SK-N-SH treated with all-trans-retinoic acid at 6 μM for 48 hours (cell line): ENCODE measurements at regions not wholly inside any gene's neighbourhood (a gene's known extent, or its start where the extent isn't known, plus 50 kb on each side); places are given as distances from the start of the nearest gene placed in this dataset.
A peak's percentile ranks its signal among the peaks of the same experiment; 100 is the strongest.

Experiments
- ATAC-seq: fragments of 200-7000 bp; cut with Tn5 transposase; 3 replicates; pipeline ENCODE4 v1.9.1; 2020; ENCODE audit warnings: mild to moderate bottlenecking, moderate library complexity
- ARNTL ChIP-seq: fragments of 450-650 bp; formaldehyde crosslinking; IDR thresholded peaks from 2 replicates; pipeline ENCODE4 v1.5.0; 2020; ENCODE audit warnings: low read depth, mild to moderate bottlenecking, moderate library complexity, borderline replicate concordance
- BACH2 ChIP-seq: fragments of 250-450 bp; sonication (Bioruptor Pico); IDR thresholded peaks from 2 replicates; pipeline ENCODE4 v1.9.0; 2021; ENCODE audit warnings: mild to moderate bottlenecking, borderline replicate concordance
- CSDC2 ChIP-seq: fragments of 250-450 bp; sonication (Bioruptor Pico); IDR thresholded peaks from 2 replicates; pipeline ENCODE4 v1.5.0; 2020; ENCODE audit warnings: mild to moderate bottlenecking, moderate library complexity
- ESRRG ChIP-seq: fragments of 250-450 bp; sonication (Bioruptor Pico); IDR thresholded peaks from 2 replicates; pipeline ENCODE4 v1.6.1; 2021; ENCODE audit warnings: mild to moderate bottlenecking
- GLIS3 ChIP-seq: fragments of 250-450 bp; sonication (Bioruptor Pico); IDR thresholded peaks from 2 replicates; pipeline ENCODE4 v1.5.0; 2020; ENCODE audit warnings: mild to moderate bottlenecking, moderate library complexity
- ISL1 ChIP-seq: fragments of 250-450 bp; sonication (Bioruptor Pico); IDR thresholded peaks from 2 replicates; pipeline ENCODE4 v2.1.2; 2022; ENCODE audit warnings: mild to moderate bottlenecking, moderate library complexity
- OSR1 ChIP-seq: fragments of 250-450 bp; sonication (Bioruptor Pico); IDR thresholded peaks from 2 replicates; pipeline ENCODE4 v1.8.0; 2022; ENCODE audit warnings: moderate library complexity, mild to moderate bottlenecking, inconsistent platforms
- PPARA ChIP-seq: fragments of 250-450 bp; sonication (Bioruptor Pico); IDR thresholded peaks from 2 replicates; pipeline ENCODE4 v1.5.0; 2020; ENCODE audit warnings: mild to moderate bottlenecking, borderline replicate concordance
- RARB ChIP-seq: fragments of 250-450 bp; sonication (Bioruptor Pico); IDR thresholded peaks from 2 replicates; pipeline ENCODE4 v1.8.0; 2021; ENCODE audit warnings: mild to moderate bottlenecking, moderate library complexity
- SNAI2 ChIP-seq: fragments of 250-450 bp; sonication (Bioruptor Pico); IDR thresholded peaks from 2 replicates; pipeline ENCODE4 v1.5.0; 2020; ENCODE audit warnings: mild to moderate bottlenecking, moderate library complexity
- TCF4 ChIP-seq: fragments of 250-450 bp; sonication (Bioruptor Pico); IDR thresholded peaks from 2 replicates; pipeline ENCODE4 v1.8.0; 2021; ENCODE audit warnings: mild to moderate bottlenecking, moderate library complexity, borderline replicate concordance
- TOX ChIP-seq: fragments of 250-450 bp; sonication (Bioruptor Pico); IDR thresholded peaks from 2 replicates; pipeline ENCODE4 v1.8.0; 2021; ENCODE audit warnings: mild to moderate bottlenecking, moderate library complexity, borderline replicate concordance
- ZC3H10 ChIP-seq: fragments of 250-450 bp; sonication (Bioruptor Pico); IDR thresholded peaks from 2 replicates; pipeline ENCODE4 v1.5.1; 2021; ENCODE audit warnings: mild to moderate bottlenecking, moderate library complexity
- ZFP30 ChIP-seq: fragments of 450-650 bp; formaldehyde crosslinking; IDR thresholded peaks from 2 replicates; pipeline ENCODE4 v1.5.0; 2022; ENCODE audit warnings: mild to moderate bottlenecking, moderate library complexity
- ZNF565 ChIP-seq: fragments of 450-650 bp; formaldehyde crosslinking; conservative IDR thresholded peaks from 2 replicates; pipeline ENCODE4 v1.5.0; 2020; ENCODE audit warnings: low read depth, mild to moderate bottlenecking, moderate library complexity
- ZNF70 ChIP-seq: fragments of 450-650 bp; formaldehyde crosslinking; IDR thresholded peaks from 2 replicates; pipeline ENCODE4 v1.5.0; 2020; ENCODE audit warnings: mild to moderate bottlenecking, moderate library complexity
- ZNF8 ChIP-seq: fragments of 450-650 bp; formaldehyde crosslinking; IDR thresholded peaks from 2 replicates; pipeline ENCODE4 v1.5.0; 2020; ENCODE audit warnings: mild to moderate bottlenecking, moderate library complexity
- TF ChIP-seq, protein P1 (sequence below): fragments of 250-450 bp; sonication (Bioruptor Pico); IDR thresholded peaks from 2 replicates; pipeline ENCODE4 v1.8.0; 2020; ENCODE audit warnings: mild to moderate bottlenecking, moderate library complexity, borderline replicate concordance
- TF ChIP-seq, protein P2 (sequence below): fragments of 250-450 bp; sonication (Bioruptor Pico); IDR thresholded peaks from 2 replicates; pipeline ENCODE4 v1.5.0; 2020; ENCODE audit warnings: mild to moderate bottlenecking, moderate library complexity
- TF ChIP-seq, protein P3 (sequence below): fragments of 250-450 bp; sonication (Bioruptor Pico); IDR thresholded peaks from 2 replicates; pipeline ENCODE4 v1.5.1; 2021; ENCODE audit warnings: mild to moderate bottlenecking, moderate library complexity
- TF ChIP-seq, protein P4 (sequence below): fragments of 250-450 bp; sonication (Bioruptor Pico); IDR thresholded peaks from 2 replicates; pipeline ENCODE4 v1.8.0; 2021; ENCODE audit warnings: low read depth, mild to moderate bottlenecking, moderate library complexity, borderline replicate concordance

- TF ChIP-seq CSDC2 (CRISPR knock-in tag): no peak
- TF ChIP-seq GLIS3 (CRISPR knock-in tag): no peak
- TF ChIP-seq OSR1 (CRISPR knock-in tag): no peak
- TF ChIP-seq, protein P1, sequence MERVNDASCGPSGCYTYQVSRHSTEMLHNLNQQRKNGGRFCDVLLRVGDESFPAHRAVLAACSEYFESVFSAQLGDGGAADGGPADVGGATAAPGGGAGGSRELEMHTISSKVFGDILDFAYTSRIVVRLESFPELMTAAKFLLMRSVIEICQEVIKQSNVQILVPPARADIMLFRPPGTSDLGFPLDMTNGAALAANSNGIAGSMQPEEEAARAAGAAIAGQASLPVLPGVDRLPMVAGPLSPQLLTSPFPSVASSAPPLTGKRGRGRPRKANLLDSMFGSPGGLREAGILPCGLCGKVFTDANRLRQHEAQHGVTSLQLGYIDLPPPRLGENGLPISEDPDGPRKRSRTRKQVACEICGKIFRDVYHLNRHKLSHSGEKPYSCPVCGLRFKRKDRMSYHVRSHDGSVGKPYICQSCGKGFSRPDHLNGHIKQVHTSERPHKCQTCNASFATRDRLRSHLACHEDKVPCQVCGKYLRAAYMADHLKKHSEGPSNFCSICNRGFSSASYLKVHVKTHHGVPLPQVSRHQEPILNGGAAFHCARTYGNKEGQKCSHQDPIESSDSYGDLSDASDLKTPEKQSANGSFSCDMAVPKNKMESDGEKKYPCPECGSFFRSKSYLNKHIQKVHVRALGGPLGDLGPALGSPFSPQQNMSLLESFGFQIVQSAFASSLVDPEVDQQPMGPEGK (CRISPR knock-in tag): no peak
- no peak for TF ChIP-seq TOX (CRISPR knock-in tag)
- TF ChIP-seq BACH2 (CRISPR knock-in tag): no peak
- no peak for TF ChIP-seq TCF4 (CRISPR knock-in tag)
- TF ChIP-seq ZNF565 (CRISPR knock-in tag): no peak
- no peak for TF ChIP-seq ZFP30 (CRISPR knock-in tag)
- TF ChIP-seq, protein P2, sequence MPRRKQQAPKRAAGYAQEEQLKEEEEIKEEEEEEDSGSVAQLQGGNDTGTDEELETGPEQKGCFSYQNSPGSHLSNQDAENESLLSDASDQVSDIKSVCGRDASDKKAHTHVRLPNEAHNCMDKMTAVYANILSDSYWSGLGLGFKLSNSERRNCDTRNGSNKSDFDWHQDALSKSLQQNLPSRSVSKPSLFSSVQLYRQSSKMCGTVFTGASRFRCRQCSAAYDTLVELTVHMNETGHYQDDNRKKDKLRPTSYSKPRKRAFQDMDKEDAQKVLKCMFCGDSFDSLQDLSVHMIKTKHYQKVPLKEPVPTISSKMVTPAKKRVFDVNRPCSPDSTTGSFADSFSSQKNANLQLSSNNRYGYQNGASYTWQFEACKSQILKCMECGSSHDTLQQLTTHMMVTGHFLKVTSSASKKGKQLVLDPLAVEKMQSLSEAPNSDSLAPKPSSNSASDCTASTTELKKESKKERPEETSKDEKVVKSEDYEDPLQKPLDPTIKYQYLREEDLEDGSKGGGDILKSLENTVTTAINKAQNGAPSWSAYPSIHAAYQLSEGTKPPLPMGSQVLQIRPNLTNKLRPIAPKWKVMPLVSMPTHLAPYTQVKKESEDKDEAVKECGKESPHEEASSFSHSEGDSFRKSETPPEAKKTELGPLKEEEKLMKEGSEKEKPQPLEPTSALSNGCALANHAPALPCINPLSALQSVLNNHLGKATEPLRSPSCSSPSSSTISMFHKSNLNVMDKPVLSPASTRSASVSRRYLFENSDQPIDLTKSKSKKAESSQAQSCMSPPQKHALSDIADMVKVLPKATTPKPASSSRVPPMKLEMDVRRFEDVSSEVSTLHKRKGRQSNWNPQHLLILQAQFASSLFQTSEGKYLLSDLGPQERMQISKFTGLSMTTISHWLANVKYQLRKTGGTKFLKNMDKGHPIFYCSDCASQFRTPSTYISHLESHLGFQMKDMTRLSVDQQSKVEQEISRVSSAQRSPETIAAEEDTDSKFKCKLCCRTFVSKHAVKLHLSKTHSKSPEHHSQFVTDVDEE: no peak
- TF ChIP-seq RARB (CRISPR knock-in tag): no peak
- no peak for TF ChIP-seq ESRRG (CRISPR knock-in tag)
- no peak for TF ChIP-seq ZNF8 (CRISPR knock-in tag)
- TF ChIP-seq ARNTL: no peak
- TF ChIP-seq, protein P3, sequence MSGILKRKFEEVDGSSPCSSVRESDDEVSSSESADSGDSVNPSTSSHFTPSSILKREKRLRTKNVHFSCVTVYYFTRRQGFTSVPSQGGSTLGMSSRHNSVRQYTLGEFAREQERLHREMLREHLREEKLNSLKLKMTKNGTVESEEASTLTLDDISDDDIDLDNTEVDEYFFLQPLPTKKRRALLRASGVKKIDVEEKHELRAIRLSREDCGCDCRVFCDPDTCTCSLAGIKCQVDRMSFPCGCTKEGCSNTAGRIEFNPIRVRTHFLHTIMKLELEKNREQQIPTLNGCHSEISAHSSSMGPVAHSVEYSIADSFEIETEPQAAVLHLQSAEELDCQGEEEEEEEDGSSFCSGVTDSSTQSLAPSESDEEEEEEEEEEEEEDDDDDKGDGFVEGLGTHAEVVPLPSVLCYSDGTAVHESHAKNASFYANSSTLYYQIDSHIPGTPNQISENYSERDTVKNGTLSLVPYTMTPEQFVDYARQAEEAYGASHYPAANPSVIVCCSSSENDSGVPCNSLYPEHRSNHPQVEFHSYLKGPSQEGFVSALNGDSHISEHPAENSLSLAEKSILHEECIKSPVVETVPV (CRISPR knock-in tag): no peak
- TF ChIP-seq, protein P4, sequence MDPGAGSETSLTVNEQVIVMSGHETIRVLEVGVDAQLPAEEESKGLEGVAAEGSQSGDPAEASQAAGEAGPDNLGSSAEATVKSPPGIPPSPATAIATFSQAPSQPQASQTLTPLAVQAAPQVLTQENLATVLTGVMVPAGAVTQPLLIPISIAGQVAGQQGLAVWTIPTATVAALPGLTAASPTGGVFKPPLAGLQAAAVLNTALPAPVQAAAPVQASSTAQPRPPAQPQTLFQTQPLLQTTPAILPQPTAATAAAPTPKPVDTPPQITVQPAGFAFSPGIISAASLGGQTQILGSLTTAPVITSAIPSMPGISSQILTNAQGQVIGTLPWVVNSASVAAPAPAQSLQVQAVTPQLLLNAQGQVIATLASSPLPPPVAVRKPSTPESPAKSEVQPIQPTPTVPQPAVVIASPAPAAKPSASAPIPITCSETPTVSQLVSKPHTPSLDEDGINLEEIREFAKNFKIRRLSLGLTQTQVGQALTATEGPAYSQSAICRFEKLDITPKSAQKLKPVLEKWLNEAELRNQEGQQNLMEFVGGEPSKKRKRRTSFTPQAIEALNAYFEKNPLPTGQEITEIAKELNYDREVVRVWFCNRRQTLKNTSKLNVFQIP (CRISPR knock-in tag): no peak
- TF ChIP-seq SNAI2 (CRISPR knock-in tag): no peak
- TF ChIP-seq ZC3H10 (CRISPR knock-in tag): no peak
- no peak for TF ChIP-seq ZNF70
- TF ChIP-seq, all 23 proteins: peak for 0
- ATAC-seq: no peak
These were observed 66.4 kb upstream of the FRMD4B start for GRCh38 chr3:69452295-69452694.

DNA sequence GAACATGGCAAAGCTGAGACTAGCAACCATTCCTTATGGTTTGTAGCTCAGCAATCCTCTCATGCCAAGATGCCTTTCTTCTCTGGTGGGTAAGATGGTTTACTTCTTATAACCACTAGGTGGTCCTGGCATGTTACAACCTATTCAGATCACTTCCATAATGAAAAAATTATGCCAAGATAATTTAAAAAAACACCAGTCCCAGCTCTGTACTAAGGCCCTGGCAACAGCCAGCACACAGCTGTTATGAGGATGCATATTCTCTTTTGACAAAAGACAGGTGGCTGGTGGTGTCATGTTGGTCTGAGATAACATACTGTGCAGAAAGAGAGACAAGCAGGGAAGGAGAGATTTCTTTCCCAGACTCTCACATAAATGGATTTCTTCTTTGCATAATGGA, 65.7 kb upstream of the FRMD4B start:
- TF ChIP-seq ZNF8 (CRISPR knock-in tag) (peak; percentile 8; the same call in 1 of the 2 replicates), BACH2 (CRISPR knock-in tag) (no peak), ZNF70 (no peak), PPARA (CRISPR knock-in tag) (0 out of 2 replicates have a peak, but pooled peaks have one; percentile 28), ISL1 (CRISPR knock-in tag) (0 out of 2 replicates have a peak, but pooled peaks have one; percentile 9), TCF4 (CRISPR knock-in tag) (peak; percentile 98)
- TF ChIP-seq, protein P2: peak; percentile 85; the same call in 1 of the 2 replicates
- TF ChIP-seq, protein P4 (CRISPR knock-in tag): no peak
- ATAC-seq: peak; percentile 93
